Right lobe of liver (tissue), 6 donors: ENCODE measurements at regions not wholly inside any gene's neighbourhood (a gene's known extent, or its start where the extent isn't known, plus 50 kb on each side); places are given as distances from the start of the nearest gene placed in this dataset.

Experiments
- ATAC-seq, 4 donors: fragments of 200-7000 bp; cut with Tn5 transposase; one replicate each; pipeline ENCODE4 v1.9.1; 2020; ENCODE audit warnings: mild to moderate bottlenecking in 4 of 4, moderate library complexity in 4 of 4
- DNase-seq, 3 donors: peaks; one replicate each; pipeline ENCODE4 v3.0.0-alpha.2; 2020
- H3K27ac ChIP-seq, 3 donors: fragments of 200-600 bp; one replicate each; pipeline ENCODE4 v1.8.0; 2022
- H3K27me3 ChIP-seq, 2 donors: fragments of 200-600 bp; one replicate each; pipeline ENCODE4 v1.8.0; 2022
- H3K36me3 ChIP-seq, 4 donors: fragments of 200-600 bp; sonication (generic) in 1 of 4; one replicate each; pipeline versions ENCODE4 v1.5.1 to v1.8.0; 2017 to 2022; ENCODE audit warnings: control low read depth in 1 of 4
- H3K4me1 ChIP-seq, 4 donors: fragments of 200-600 bp; sonication (generic) in 1 of 4; one replicate each; pipeline versions ENCODE4 v1.5.1 to v1.8.0; 2017 to 2022; ENCODE audit warnings: control low read depth in 1 of 4
- H3K4me3 ChIP-seq, 3 donors: fragments of 200-600 bp; one replicate each; pipeline ENCODE4 v1.8.0; 2022
- H3K9me3 ChIP-seq, 4 donors: fragments of 200-600 bp; sonication (generic) in 1 of 4; one replicate each; pipeline versions ENCODE4 v1.5.1 to v1.8.0; 2017 to 2022; ENCODE audit warnings: control low read depth in 1 of 4
- CTCF ChIP-seq, 4 donors: fragments of 200-600 bp in 3 of 4; fragments of 450-650 bp in 1 of 4; IDR thresholded peaks; one replicate each; pipeline versions ENCODE4 v1.5.1 to v1.8.0; 2016 to 2022; ENCODE audit warnings: antibody characterized with exemption in 4 of 4, mild to moderate bottlenecking in 2 of 4
- POLR2A ChIP-seq: fragments of 450-650 bp; IDR thresholded peaks from one replicate; pipeline ENCODE4 v1.6.1; 2017; ENCODE audit warnings: antibody characterized with exemption, mild to moderate bottlenecking
- WGBS: methylation state at CpG from one replicate; pipeline ENCODE4 v1.1.6; 2018; ENCODE audit warnings: low coverage, low lambda C conversion rate; ENCODE audit not compliant: insufficient coverage; ENCODE audit errors: missing lambda C conversion rate; 5-methylcytosine and 5-hydroxymethylcytosine counted together
- intact Hi-C, 2 donors: fragments of 100-400 bp; cut with DNase I; formaldehyde crosslinking; loops; one replicate each; pipeline versions ENCODE4 v1.11.2 to v1.14.1; 2022
- donor health status: DM: no; HTN: yes; CAD: no.
- donor health status: DM: no; HTN: no; CAD: no.
- donor health status: DM: no; HTN: no; CAD: no.
- donor health status: DM: no; HTN: yes; CAD: no.
- donor health status: DM: no; HTN: yes; CAD: no.

DNA sequence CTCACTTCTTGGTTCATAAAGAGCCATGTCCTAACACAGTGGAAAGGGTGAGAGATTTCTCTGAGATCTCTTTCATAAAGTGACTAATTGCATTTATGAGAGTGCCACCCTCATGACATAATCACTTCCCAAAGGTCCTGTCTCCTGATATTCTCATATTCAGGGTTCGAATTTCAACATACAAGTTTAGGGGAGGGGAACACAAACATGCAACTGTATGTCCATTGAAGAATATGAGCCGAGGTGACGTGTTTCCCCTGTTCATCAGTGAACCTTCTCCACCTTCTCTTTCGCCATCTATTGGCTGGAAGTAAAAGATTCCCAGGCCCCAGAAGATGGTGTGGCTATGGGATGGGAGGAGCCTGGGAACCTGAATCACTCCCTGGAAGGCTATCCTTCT is 354.2 kb upstream of the ATP2B1 start:
- ATAC-seq, result no peak
- WGBS, result 38% methylated on average over 4 of the region's 4 CpGs

DNA sequence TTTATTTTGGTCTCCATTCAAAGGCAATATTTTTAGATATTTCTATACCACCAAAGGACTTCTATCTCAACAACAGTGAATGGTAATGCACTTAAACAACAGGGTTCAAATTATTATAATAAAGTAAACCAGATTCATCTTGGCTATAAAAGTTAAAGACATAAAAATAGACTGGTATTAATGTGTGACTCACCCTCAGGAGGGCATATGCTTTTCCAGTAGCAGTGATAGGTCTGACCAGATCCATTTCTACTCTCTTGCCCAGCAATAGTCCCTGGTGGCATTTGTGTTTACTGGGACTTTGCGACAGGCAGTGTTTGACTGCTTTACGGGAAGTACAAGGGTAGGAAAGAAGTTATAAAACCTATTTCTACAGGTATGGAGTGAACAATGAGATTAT is 353.2 kb upstream of the ATP2B1 start:
- intact Hi-C loops, result no loop called here
- H3K4me1 ChIP-seq, result no peaks in the 10 kb centered on the region
- DNase-seq (no peak), ATAC-seq (no peak)
- H3K27me3 ChIP-seq, result no peaks in the 10 kb centered on the region
- H3K9me3 ChIP-seq, result no peaks in the 10 kb centered on the region
- TF ChIP-seq CTCF (IDR thresholded peaks at IDR 0.05) (no peak), POLR2A (no peak)
- H3K36me3 ChIP-seq, result no peaks in the 10 kb centered on the region
- 92% methylated on average over 2 of the region's 2 CpGs for WGBS
- no peak overlapping the region for H3K4me3 ChIP-seq
- H3K27ac ChIP-seq, result no peak overlapping the region

More for the DNA sequence above, 354.2 kb upstream of the ATP2B1 start:
- Histone ChIP-seq H3K4me3 (no peak overlapping the region), H3K4me1 (no peaks in the 10 kb centered on the region), H3K27me3 (no peaks in the 10 kb centered on the region), H3K27ac (no peak overlapping the region), H3K36me3 (no peaks in the 10 kb centered on the region), H3K9me3 (no peaks in the 10 kb centered on the region)
- no peak for DNase-seq
- TF ChIP-seq CTCF (IDR thresholded peaks at IDR 0.05), result no peak
- TF ChIP-seq POLR2A, result no peak
- intact Hi-C loops, result no loop called here

- no peaks in the 10 kb centered on the region for H3K36me3 ChIP-seq
- no peak overlapping the region for H3K4me3 ChIP-seq
- DNase-seq (no peak), ATAC-seq (no peak)
- H3K27ac ChIP-seq, result no peak overlapping the region
- no peaks in the 10 kb centered on the region for H3K27me3 ChIP-seq
- no peaks in the 10 kb centered on the region for H3K4me1 ChIP-seq
- TF ChIP-seq CTCF (IDR thresholded peaks at IDR 0.05) (no peak), POLR2A (no peak)
- H3K9me3 ChIP-seq, result no peaks in the 10 kb centered on the region
- intact Hi-C loops, result no loop called here
- 71% methylated on average over 1 of the region's 1 CpG for WGBS
Observed at GRCh38 chr12:90060031-90060430, 351.4 kb upstream of the ATP2B1 start.

DNA sequence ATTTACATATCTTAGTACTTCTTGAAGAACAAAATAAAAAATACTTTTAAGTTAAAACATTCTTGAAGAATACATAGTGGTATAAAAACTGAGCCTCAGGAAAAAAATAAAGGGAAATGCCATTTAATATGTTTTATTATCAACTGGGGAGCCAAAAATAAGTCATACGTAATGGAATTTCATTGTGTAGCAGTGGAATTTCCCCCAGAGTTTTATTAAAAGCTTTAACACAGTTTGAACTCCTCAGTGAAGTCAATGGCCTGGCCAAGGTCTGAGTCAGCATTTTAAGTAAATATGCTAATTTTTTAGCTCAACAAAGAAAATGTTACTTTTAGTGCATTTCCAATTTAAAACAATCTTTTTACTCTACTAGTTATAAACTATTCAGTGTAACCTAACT is 350.1 kb upstream of the ATP2B1 start:
- DNase-seq (no peak), ATAC-seq (peak in 1 of 4 donors; percentile 44)
- Histone ChIP-seq H3K4me3 (no peak overlapping the region), H3K4me1 (no peaks in the 10 kb centered on the region), H3K36me3 (no peaks in the 10 kb centered on the region), H3K27me3 (no peaks in the 10 kb centered on the region), H3K9me3 (no peaks in the 10 kb centered on the region), H3K27ac (no peak overlapping the region)
- intact Hi-C loops, result no loop called here
- 31% methylated on average over 1 of the region's 1 CpG for WGBS
- no peak for TF ChIP-seq POLR2A
- TF ChIP-seq CTCF (IDR thresholded peaks at IDR 0.05), result no peak

- intact Hi-C loops, result no loop called here
- Histone ChIP-seq H3K4me3 (no peak overlapping the region), H3K9me3 (no peaks in the 10 kb centered on the region), H3K4me1 (no peaks in the 10 kb centered on the region), H3K36me3 (no peaks in the 10 kb centered on the region), H3K27ac (no peak overlapping the region), H3K27me3 (no peaks in the 10 kb centered on the region)
- no peak for TF ChIP-seq CTCF (IDR thresholded peaks at IDR 0.05)
- no peak for TF ChIP-seq POLR2A
- ATAC-seq, result no peak
- DNase-seq, result no peak
- 73% methylated on average over 1 of the region's 1 CpG for WGBS
Observed at GRCh38 chr12:90055071-90055470, 346.4 kb upstream of the ATP2B1 start.
